Esophagus muscularis mucosa (tissue), 4 donors: ENCODE measurements at regions not wholly inside any gene's neighbourhood (a gene's known extent, or its start where the extent isn't known, plus 50 kb on each side); places are given as distances from the start of the nearest gene placed in this dataset.

Experiments
- DNase-seq: peaks from one replicate; pipeline ENCODE4 v3.0.0-alpha.2; 2017; ENCODE audit errors: extremely low spot score
- H3K27ac ChIP-seq, 4 donors: fragments of 200-600 bp; sonication (generic); replicated peaks in 1 of 4; 1 replicate in 3 of 4; 2 replicates in 1 of 4; pipeline ENCODE4 v1.5.1; 2016 to 2019; ENCODE audit warnings: mild to moderate bottlenecking in 1 of 4
- H3K27me3 ChIP-seq, 4 donors: fragments of 200-600 bp; sonication (generic); one replicate each; pipeline versions ENCODE4 v1.5.1 to v1.6.0; 2016 to 2019
- H3K36me3 ChIP-seq, 4 donors: fragments of 200-600 bp; sonication (generic); one replicate each; pipeline ENCODE4 v1.5.1; 2016 to 2019
- H3K4me1 ChIP-seq, 4 donors: fragments of 200-600 bp; sonication (generic); one replicate each; pipeline ENCODE4 v1.5.1; 2016 to 2019
- H3K4me3 ChIP-seq, 4 donors: fragments of 200-600 bp; sonication (generic); 1 replicate in 2 of 4; 2 replicates in 2 of 4; pipeline ENCODE4 v1.5.1; 2016 to 2019; ENCODE audit warnings: mild to moderate bottlenecking in 4 of 4, moderate library complexity in 1 of 4
- H3K9me3 ChIP-seq, 4 donors: fragments of 200-600 bp; sonication (generic); 1 replicate in 3 of 4; 2 replicates in 1 of 4; pipeline ENCODE4 v1.5.1; 2016 to 2019
- EP300 ChIP-seq: sonication (generic); formaldehyde crosslinking; IDR thresholded peaks from one replicate; pipeline ENCODE4 v1.6.1; 2017; ENCODE audit warnings: antibody characterized with exemption
- POLR2A ChIP-seq: fragments of 450-650 bp; IDR thresholded peaks from one replicate; pipeline ENCODE4 v1.6.1; 2017; ENCODE audit warnings: antibody characterized with exemption, moderate library complexity, mild to moderate bottlenecking, low read depth
- POLR2AphosphoS5 ChIP-seq, 2 donors: sonication (generic); formaldehyde crosslinking; IDR thresholded peaks; one replicate each; pipeline ENCODE4 v1.6.1; 2017; ENCODE audit warnings: antibody characterized with exemption in 2 of 2
- whole genome bisulfite sequencing: methylation state at CpG from one replicate; pipeline ENCODE4 v1.1.5; 2018; 5-methylcytosine and 5-hydroxymethylcytosine counted together
- intact Hi-C: fragments of 100-400 bp; cut with DNase I; formaldehyde crosslinking; loops from one replicate; pipeline ENCODE4 v1.15.1; 2023
- TF ChIP-seq, protein P1 (sequence below), 3 experiments: fragments of 200-600 bp in 2 of 3; fragments of 450-650 bp in 1 of 3; sonication (generic) in 2 of 3; IDR thresholded peaks; one replicate each; pipeline ENCODE4 v1.5.1; 2017 to 2019; ENCODE audit warnings: antibody characterized with exemption in 3 of 3, mild to moderate bottlenecking in 2 of 3, moderate library complexity in 1 of 3

DNA sequence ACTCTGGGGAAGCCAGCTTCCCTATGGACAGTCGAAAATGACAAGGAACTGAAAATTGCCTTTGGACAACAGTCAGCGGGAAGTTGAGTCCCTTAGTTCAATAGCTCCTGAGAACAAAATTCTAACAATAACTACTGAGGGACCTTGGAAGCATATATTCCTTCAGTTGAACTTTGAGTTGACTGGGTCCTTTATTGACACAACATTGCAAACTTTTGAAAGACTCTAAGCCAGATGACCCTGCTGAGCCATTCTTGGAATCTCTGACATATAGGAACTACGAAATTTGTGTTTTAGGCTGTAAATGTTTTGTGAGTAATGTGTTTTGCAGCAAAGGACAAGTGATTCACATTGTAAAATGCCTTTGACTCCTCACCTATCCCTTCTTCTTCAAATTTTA lies 548.8 kb upstream of the LCORL start:
- H3K9me3 ChIP-seq: no peaks in the 10 kb centered on the region
- no peaks in the 10 kb centered on the region for H3K4me1 ChIP-seq
- H3K4me3 ChIP-seq: no peak overlapping the region
- H3K27ac ChIP-seq: no peak overlapping the region
- H3K36me3 ChIP-seq: no peaks in the 10 kb centered on the region
- WGBS: 49% methylated on average over 3 of the region's 3 CpGs
- no peak for DNase-seq
- H3K27me3 ChIP-seq: no peaks in the 10 kb centered on the region
- TF ChIP-seq, protein P1, sequence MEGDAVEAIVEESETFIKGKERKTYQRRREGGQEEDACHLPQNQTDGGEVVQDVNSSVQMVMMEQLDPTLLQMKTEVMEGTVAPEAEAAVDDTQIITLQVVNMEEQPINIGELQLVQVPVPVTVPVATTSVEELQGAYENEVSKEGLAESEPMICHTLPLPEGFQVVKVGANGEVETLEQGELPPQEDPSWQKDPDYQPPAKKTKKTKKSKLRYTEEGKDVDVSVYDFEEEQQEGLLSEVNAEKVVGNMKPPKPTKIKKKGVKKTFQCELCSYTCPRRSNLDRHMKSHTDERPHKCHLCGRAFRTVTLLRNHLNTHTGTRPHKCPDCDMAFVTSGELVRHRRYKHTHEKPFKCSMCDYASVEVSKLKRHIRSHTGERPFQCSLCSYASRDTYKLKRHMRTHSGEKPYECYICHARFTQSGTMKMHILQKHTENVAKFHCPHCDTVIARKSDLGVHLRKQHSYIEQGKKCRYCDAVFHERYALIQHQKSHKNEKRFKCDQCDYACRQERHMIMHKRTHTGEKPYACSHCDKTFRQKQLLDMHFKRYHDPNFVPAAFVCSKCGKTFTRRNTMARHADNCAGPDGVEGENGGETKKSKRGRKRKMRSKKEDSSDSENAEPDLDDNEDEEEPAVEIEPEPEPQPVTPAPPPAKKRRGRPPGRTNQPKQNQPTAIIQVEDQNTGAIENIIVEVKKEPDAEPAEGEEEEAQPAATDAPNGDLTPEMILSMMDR (IDR thresholded peaks at IDR 0.05): no peak
- no peak for TF ChIP-seq POLR2A
- intact Hi-C loops: no loop called here

DNA sequence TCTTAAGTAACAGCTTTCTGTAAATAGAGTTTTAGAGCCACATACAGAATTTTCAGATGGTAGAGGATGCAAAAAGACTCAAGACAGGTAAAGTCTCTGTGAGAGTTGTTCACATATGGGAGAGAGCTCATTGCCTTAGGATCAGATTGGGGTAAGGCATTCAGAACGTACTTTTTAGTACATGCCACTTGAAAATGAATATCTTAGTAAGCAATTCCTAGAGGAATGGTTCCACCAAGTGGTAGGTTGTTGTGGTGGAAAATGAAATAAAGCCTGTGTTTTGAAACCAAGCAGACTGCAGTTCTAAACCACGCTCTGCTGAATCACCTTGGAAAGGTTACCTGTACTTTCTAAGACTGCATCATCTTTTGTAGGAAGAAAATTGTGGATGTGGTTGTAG lies 547.0 kb upstream of the LCORL start:
- no peaks in the 10 kb centered on the region for H3K9me3 ChIP-seq
- DNase-seq: no peak
- TF ChIP-seq, protein P1 (IDR thresholded peaks at IDR 0.05): no peak
- no peak for TF ChIP-seq POLR2A
- TF ChIP-seq EP300: no peak
- TF ChIP-seq POLR2AphosphoS5 (IDR thresholded peaks at IDR 0.05): no peak
- H3K36me3 ChIP-seq: no peaks in the 10 kb centered on the region
- no peaks in the 10 kb centered on the region for H3K4me1 ChIP-seq
- WGBS: 54% methylated on average over 2 of the region's 2 CpGs
- intact Hi-C loops: no loop called here
- H3K4me3 ChIP-seq: no peak overlapping the region
- no peaks in the 10 kb centered on the region for H3K27me3 ChIP-seq
- no peak overlapping the region for H3K27ac ChIP-seq

DNA sequence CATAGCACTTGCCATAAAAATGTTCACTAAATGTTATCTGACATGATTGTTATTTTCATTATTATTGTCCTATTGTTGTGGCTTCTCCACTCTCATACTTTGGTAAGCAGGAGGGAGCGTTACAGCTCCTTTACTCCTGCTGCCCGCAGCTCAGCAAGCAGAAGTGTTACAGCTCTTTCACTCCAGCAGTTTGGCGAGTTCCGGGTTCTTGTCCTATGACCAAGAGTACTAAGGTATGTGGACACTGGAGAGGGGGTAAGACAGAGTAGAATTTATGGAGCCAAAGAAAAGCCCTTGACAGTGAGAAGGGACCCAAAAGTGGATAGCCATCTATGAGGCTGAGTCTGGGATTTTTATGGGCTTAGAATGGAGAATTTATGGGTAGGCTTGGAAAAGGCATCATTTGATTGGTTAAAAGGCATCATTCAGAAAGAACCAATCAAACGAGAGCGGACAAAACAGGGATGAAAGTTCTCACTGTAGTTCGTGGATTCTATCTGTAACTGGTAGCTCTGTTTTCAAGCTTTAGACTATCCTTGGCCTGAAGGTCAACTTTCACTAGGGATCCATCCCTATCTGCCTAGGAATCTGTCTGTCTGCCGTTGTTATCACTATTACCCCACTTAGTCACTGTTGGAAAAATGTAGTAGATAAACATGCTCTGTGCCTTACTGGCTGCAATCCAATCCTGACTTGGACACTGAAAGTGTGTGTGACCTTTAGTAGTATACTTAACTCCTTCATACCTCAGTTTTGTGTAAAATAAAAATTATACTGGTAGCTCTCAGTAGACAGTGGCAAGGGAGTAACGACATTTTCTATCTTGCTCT lies 545.6 kb upstream of the LCORL start:
- Histone ChIP-seq H3K4me1 (no peaks in the 10 kb centered on the region), H3K27ac (no peak overlapping the region), H3K4me3 (no peak overlapping the region)

DNA sequence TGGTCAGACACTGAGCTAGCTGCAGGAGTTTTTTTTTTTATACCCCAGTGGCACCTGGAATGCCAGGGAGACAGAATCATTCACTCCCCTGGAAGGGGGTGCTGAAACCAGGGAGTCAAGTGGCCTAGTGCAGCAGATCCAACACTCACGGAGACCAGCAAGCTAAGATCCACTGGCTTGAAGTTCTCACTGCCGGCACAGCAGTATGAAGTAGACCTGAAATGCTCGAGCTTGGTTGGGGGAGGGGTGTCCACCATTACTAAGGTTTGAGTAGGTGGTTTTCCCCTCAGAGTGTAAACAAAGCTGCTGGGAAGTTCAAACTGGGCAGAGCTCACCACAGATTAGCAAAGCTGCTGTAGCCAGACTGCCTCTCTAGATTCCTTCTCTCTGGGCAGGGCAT lies 537.9 kb upstream of the LCORL start:
- Histone ChIP-seq H3K4me3 (no peak overlapping the region), H3K36me3 (no peaks in the 10 kb centered on the region), H3K27me3 (no peaks in the 10 kb centered on the region), H3K9me3 (peaks cover 0 to 8% (median 3%) of the 10 kb centered on the region in 4 donors), H3K27ac (no peak overlapping the region), H3K4me1 (no peaks in the 10 kb centered on the region)
- intact Hi-C loops: no loop called here
- TF ChIP-seq, protein P1 (IDR thresholded peaks at IDR 0.05): no peak
- TF ChIP-seq EP300 (no peak), POLR2AphosphoS5 (IDR thresholded peaks at IDR 0.05) (no peak), POLR2A (no peak)
- no peak for DNase-seq
- WGBS: 91% methylated on average over 3 of the region's 3 CpGs

More for the DNA sequence above, 545.6 kb upstream of the LCORL start:
- H3K36me3 ChIP-seq: no peaks in the 10 kb centered on the region
- intact Hi-C loops: no loop called here
- TF ChIP-seq POLR2A (no peak), EP300 (no peak), POLR2AphosphoS5 (IDR thresholded peaks at IDR 0.05) (no peak)
- TF ChIP-seq, protein P1 (IDR thresholded peaks at IDR 0.05): no peak
- peaks cover 0 to 2% (median under 1%) of the 10 kb centered on the region in 4 donors for H3K9me3 ChIP-seq
- no peaks in the 10 kb centered on the region for H3K27me3 ChIP-seq
- 74% methylated on average over 9 of the region's 9 CpGs for WGBS
- no peak for DNase-seq

DNA sequence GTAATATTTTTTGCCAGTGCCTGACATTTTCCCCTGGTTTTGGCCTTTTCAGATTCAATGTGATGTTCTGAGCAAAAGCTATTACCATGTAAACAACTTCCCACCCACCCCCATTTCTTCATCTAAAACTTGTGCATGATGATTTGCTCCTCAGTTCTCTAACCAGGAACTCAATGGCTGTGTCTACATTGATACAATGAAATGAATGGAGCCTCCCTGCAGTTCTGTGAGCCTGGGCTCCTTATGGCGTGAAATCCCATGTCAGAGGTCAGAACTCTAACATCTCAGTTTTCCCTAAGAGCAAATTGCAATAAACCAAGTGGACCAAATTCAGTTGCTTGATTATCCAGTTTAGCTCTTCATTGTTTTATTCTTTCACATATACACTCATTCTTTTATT lies 534.8 kb upstream of the LCORL start:
- H3K27me3 ChIP-seq: no peaks in the 10 kb centered on the region
- intact Hi-C loops: no loop called here
- H3K27ac ChIP-seq: no peak overlapping the region
- TF ChIP-seq POLR2A (no peak), EP300 (no peak), POLR2AphosphoS5 (IDR thresholded peaks at IDR 0.05) (no peak)
- TF ChIP-seq, protein P1 (IDR thresholded peaks at IDR 0.05): no peak
- WGBS: 86% methylated on average over 1 of the region's 1 CpG
- H3K36me3 ChIP-seq: no peaks in the 10 kb centered on the region
- no peaks in the 10 kb centered on the region for H3K4me1 ChIP-seq
- no peak for DNase-seq
- no peak overlapping the region for H3K4me3 ChIP-seq
- no peaks in the 10 kb centered on the region for H3K9me3 ChIP-seq
